ENCODE measurements at regions not wholly inside any gene's neighbourhood (a gene's known extent, or its start where the extent isn't known, plus 50 kb on each side); places are given as distances from the start of the nearest gene placed in this dataset.
"Not testable (repeated sequence)": the region's sequence is repeated elsewhere in the genome, so short reads cannot be mapped to it uniquely, and the experiment has no call there.

- H4K8ac ChIP-seq (ENCODE audit: low read depth, low read length); H2AK5ac ChIP-seq (ENCODE audit: low read length); H3K79me2 ChIP-seq (ENCODE audit: control insufficient read depth, insufficient read depth, low read length); H3K56ac ChIP-seq (ENCODE audit: low read length); H3K4ac ChIP-seq (ENCODE audit: low read depth, low read length); H3K79me1 ChIP-seq (ENCODE audit: low read length); H3K9ac ChIP-seq (ENCODE audit: low read length); H3K23ac ChIP-seq (ENCODE audit: low read length); H3K18ac ChIP-seq (ENCODE audit: low read length); H3K4me1 ChIP-seq (ENCODE audit: control insufficient read depth, low read depth, low read length); H3K27me3 ChIP-seq (ENCODE audit: insufficient read depth, low read length, poor library complexity); H4K5ac ChIP-seq (ENCODE audit: low read length); H3K4me3 ChIP-seq (ENCODE audit: low read length); H2BK15ac ChIP-seq (replicated peaks; ENCODE audit: low read depth); H2BK120ac ChIP-seq (ENCODE audit: low read depth, low read length); DNase-seq; H3K4me2 ChIP-seq (ENCODE audit: low read length); H3K36me3 ChIP-seq (ENCODE audit: control insufficient read depth, insufficient read depth, low read length); H3K27ac ChIP-seq (ENCODE audit: low read depth, low read length); H2BK5ac ChIP-seq (ENCODE audit: low read length): not testable (repeated sequence)
- WGBS (ENCODE audit: extremely low coverage, insufficient coverage, low lambda C conversion rate): no CpG with 5 or more reads among the region's 2 CpGs
These were observed 395.6 kb upstream of the FRG2C start for GRCh38 chr3:75268576-75268975.

GRCh38 chr3:75272237-75272636, 391.9 kb upstream of the FRG2C start:
- H3K79me2 ChIP-seq (ENCODE audit: control insufficient read depth, insufficient read depth, low read length); H2BK15ac ChIP-seq (replicated peaks; ENCODE audit: low read depth); H4K5ac ChIP-seq (ENCODE audit: low read length); H3K27me3 ChIP-seq (ENCODE audit: insufficient read depth, low read length, poor library complexity); H3K9ac ChIP-seq (ENCODE audit: low read length); H3K4ac ChIP-seq (ENCODE audit: low read depth, low read length); H4K8ac ChIP-seq (ENCODE audit: low read depth, low read length); H3K23ac ChIP-seq (ENCODE audit: low read length); H3K18ac ChIP-seq (ENCODE audit: low read length); H2BK5ac ChIP-seq (ENCODE audit: low read length); H3K56ac ChIP-seq (ENCODE audit: low read length); H3K4me2 ChIP-seq (ENCODE audit: low read length); H3K79me1 ChIP-seq (ENCODE audit: low read length); H3K27ac ChIP-seq (ENCODE audit: low read depth, low read length); H3K36me3 ChIP-seq (ENCODE audit: control insufficient read depth, insufficient read depth, low read length); H2BK120ac ChIP-seq (ENCODE audit: low read depth, low read length); DNase-seq; H3K4me1 ChIP-seq (ENCODE audit: control insufficient read depth, low read depth, low read length); H3K4me3 ChIP-seq (ENCODE audit: low read length); H2AK5ac ChIP-seq (ENCODE audit: low read length): not testable (repeated sequence)
- no CpG with 5 or more reads among the region's 4 CpGs for WGBS (ENCODE audit: extremely low coverage, insufficient coverage, low lambda C conversion rate)

DNA sequence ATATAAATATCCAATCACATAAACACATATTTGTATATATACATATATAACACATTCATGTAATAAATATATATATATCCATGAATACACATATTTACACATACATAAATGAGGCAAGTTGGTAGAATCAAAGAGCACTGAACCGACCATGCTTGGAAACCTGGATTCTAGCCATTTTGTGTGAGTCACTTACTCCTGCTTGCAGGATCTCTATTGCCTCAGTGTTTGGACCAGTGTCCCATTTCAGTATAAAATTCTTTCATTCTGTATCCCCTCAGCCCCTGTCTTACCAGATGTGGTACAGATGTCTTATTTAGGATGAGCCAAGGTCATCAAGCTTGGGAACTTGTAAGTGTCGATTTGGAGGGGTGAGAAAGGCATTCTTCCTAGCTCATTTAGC, 391.4 kb upstream of the FRG2C start:
- H3K4me1 ChIP-seq (ENCODE audit: control insufficient read depth, low read depth, low read length): no peaks in the 10 kb centered on the region
- no peak overlapping the region for H3K4me3 ChIP-seq (ENCODE audit: low read length)
- H3K79me1 ChIP-seq (ENCODE audit: low read length): no peaks in the 10 kb centered on the region
- no peak overlapping the region for H3K27ac ChIP-seq (ENCODE audit: low read depth, low read length)
- H3K56ac ChIP-seq (ENCODE audit: low read length): no peak overlapping the region
- no peak overlapping the region for H4K8ac ChIP-seq (ENCODE audit: low read depth, low read length)
- no peak overlapping the region for H2BK120ac ChIP-seq (ENCODE audit: low read depth, low read length)
- no peak overlapping the region for H2AK5ac ChIP-seq (ENCODE audit: low read length)
- H3K36me3 ChIP-seq (ENCODE audit: control insufficient read depth, insufficient read depth, low read length): no peaks in the 10 kb centered on the region
- H2BK5ac ChIP-seq (ENCODE audit: low read length): no peak overlapping the region
- no peak overlapping the region for H4K5ac ChIP-seq (ENCODE audit: low read length)
- H3K4me2 ChIP-seq (ENCODE audit: low read length): no peak overlapping the region
- no peak overlapping the region for H3K23ac ChIP-seq (ENCODE audit: low read length)
- H2BK15ac ChIP-seq (replicated peaks; ENCODE audit: low read depth): no peak overlapping the region
- no peak overlapping the region for H3K18ac ChIP-seq (ENCODE audit: low read length)
- no peak overlapping the region for H3K9ac ChIP-seq (ENCODE audit: low read length)
- no peaks in the 10 kb centered on the region for H3K27me3 ChIP-seq (ENCODE audit: insufficient read depth, low read length, poor library complexity)
- H3K4ac ChIP-seq (ENCODE audit: low read depth, low read length): no peak overlapping the region
- no CpG with 5 or more reads among the region's 2 CpGs for WGBS (ENCODE audit: extremely low coverage, insufficient coverage, low lambda C conversion rate)
- DNase-seq: no peak
- H3K79me2 ChIP-seq (ENCODE audit: control insufficient read depth, insufficient read depth, low read length): no peaks in the 10 kb centered on the region

GRCh38 chr3:75285531-75286148, 378.5 kb upstream of the FRG2C start:
- H3K4me1 ChIP-seq (ENCODE audit: control insufficient read depth, low read depth, low read length); H2BK120ac ChIP-seq (ENCODE audit: low read depth, low read length); H3K79me2 ChIP-seq (ENCODE audit: control insufficient read depth, insufficient read depth, low read length); H3K4me3 ChIP-seq (ENCODE audit: low read length); H2BK5ac ChIP-seq (ENCODE audit: low read length); H3K79me1 ChIP-seq (ENCODE audit: low read length); H3K56ac ChIP-seq (ENCODE audit: low read length); H3K23ac ChIP-seq (ENCODE audit: low read length); H4K8ac ChIP-seq (ENCODE audit: low read depth, low read length); H4K5ac ChIP-seq (ENCODE audit: low read length); H3K4me2 ChIP-seq (ENCODE audit: low read length); H3K4ac ChIP-seq (ENCODE audit: low read depth, low read length); H3K36me3 ChIP-seq (ENCODE audit: control insufficient read depth, insufficient read depth, low read length); H2AK5ac ChIP-seq (ENCODE audit: low read length); H3K27ac ChIP-seq (ENCODE audit: low read depth, low read length); H3K18ac ChIP-seq (ENCODE audit: low read length); H2BK15ac ChIP-seq (replicated peaks; ENCODE audit: low read depth); H3K27me3 ChIP-seq (ENCODE audit: insufficient read depth, low read length, poor library complexity); H3K9ac ChIP-seq (ENCODE audit: low read length): not testable (repeated sequence)
- no CpG with 5 or more reads among the region's 3 CpGs for WGBS (ENCODE audit: extremely low coverage, insufficient coverage, low lambda C conversion rate)
- DNase-seq: peak; percentile 22

- H3K36me3 ChIP-seq (ENCODE audit: control insufficient read depth, insufficient read depth, low read length); H2BK120ac ChIP-seq (ENCODE audit: low read depth, low read length); DNase-seq; H4K5ac ChIP-seq (ENCODE audit: low read length); H4K8ac ChIP-seq (ENCODE audit: low read depth, low read length); H3K79me1 ChIP-seq (ENCODE audit: low read length); H3K4me1 ChIP-seq (ENCODE audit: control insufficient read depth, low read depth, low read length); H3K27me3 ChIP-seq (ENCODE audit: insufficient read depth, low read length, poor library complexity); H3K27ac ChIP-seq (ENCODE audit: low read depth, low read length); H3K4me2 ChIP-seq (ENCODE audit: low read length); H3K79me2 ChIP-seq (ENCODE audit: control insufficient read depth, insufficient read depth, low read length); H3K9ac ChIP-seq (ENCODE audit: low read length); H3K4ac ChIP-seq (ENCODE audit: low read depth, low read length); H3K4me3 ChIP-seq (ENCODE audit: low read length); H3K23ac ChIP-seq (ENCODE audit: low read length); H2AK5ac ChIP-seq (ENCODE audit: low read length); H3K18ac ChIP-seq (ENCODE audit: low read length); H2BK15ac ChIP-seq (replicated peaks; ENCODE audit: low read depth); H3K56ac ChIP-seq (ENCODE audit: low read length); H2BK5ac ChIP-seq (ENCODE audit: low read length): not testable (repeated sequence)
- no CpG with 5 or more reads among the region's 40 CpGs for WGBS (ENCODE audit: extremely low coverage, insufficient coverage, low lambda C conversion rate)
These were observed 375.1 kb upstream of the FRG2C start for GRCh38 chr3:75288972-75289574.

DNA sequence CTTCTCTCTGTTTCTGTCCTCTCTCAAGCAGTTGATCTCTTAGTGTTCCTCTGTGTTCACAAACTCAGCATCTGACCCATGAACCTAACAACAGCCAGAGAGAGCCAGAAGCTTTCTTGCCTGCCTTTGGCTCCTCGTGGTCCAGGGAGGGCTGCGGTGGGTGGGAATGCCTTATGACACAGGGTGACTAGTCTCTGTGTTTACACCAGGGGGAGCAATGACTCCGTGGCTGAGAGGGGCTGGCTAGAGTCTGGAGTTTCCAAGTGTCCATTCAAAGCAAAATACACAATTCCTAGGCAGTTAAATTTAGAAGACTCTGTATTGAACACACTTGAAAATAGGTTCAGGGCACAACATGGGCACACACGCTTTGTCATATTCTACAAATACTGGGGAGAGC, 370.0 kb upstream of the FRG2C start:
- Histone ChIP-seq H2AK5ac (ENCODE audit: low read length) (no peak overlapping the region), H3K27me3 (ENCODE audit: insufficient read depth, low read length, poor library complexity) (no peaks in the 10 kb centered on the region), H3K9ac (ENCODE audit: low read length) (no peak overlapping the region), H3K4me2 (ENCODE audit: low read length) (no peak overlapping the region), H3K4me3 (ENCODE audit: low read length) (no peak overlapping the region), H3K23ac (ENCODE audit: low read length) (no peak overlapping the region), H2BK5ac (ENCODE audit: low read length) (no peak overlapping the region), H3K27ac (ENCODE audit: low read depth, low read length) (no peak overlapping the region), H2BK120ac (ENCODE audit: low read depth, low read length) (no peak overlapping the region), H3K79me1 (ENCODE audit: low read length) (no peaks in the 10 kb centered on the region), H2BK15ac (replicated peaks; ENCODE audit: low read depth) (no peak overlapping the region), H3K4me1 (ENCODE audit: control insufficient read depth, low read depth, low read length) (no peaks in the 10 kb centered on the region), H3K79me2 (ENCODE audit: control insufficient read depth, insufficient read depth, low read length) (no peaks in the 10 kb centered on the region), H4K8ac (ENCODE audit: low read depth, low read length) (no peak overlapping the region), H3K18ac (ENCODE audit: low read length) (no peak overlapping the region), H3K36me3 (ENCODE audit: control insufficient read depth, insufficient read depth, low read length) (no peaks in the 10 kb centered on the region), H3K4ac (ENCODE audit: low read depth, low read length) (no peak overlapping the region), H3K56ac (ENCODE audit: low read length) (no peak overlapping the region), H4K5ac (ENCODE audit: low read length) (no peak overlapping the region)
- no CpG with 5 or more reads among the region's 4 CpGs for whole genome bisulfite sequencing (ENCODE audit: extremely low coverage, insufficient coverage, low lambda C conversion rate)
- DNase-seq: peak; percentile 42

All from mesendoderm (in vitro differentiated cells).